ENCODE measurements at regions not wholly inside any gene's neighbourhood (a gene's known extent, or its start where the extent isn't known, plus 50 kb on each side); places are given as distances from the start of the nearest gene placed in this dataset.

DNA sequence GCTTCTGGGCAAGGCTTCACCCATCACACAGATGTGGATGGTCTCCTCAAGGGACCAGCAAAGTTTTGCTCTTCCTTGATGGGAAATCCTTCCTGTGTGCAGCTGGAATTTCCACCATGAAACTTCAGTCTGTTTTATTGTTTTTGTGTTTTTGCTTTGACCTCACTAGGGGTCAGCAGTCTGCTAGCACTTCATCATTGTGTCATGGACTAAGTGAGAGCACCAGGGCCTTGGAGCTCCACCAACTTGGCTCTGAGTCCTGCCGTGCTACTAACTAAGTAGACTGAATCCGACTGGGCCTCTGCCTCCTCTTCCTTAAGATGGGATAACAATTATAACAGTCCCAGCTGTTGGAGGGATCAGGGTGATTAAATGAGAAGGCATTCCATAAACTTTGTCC is 305.8 kb upstream of the NCAM1 start:
- ATAC-seq (ENCODE audit: low read depth), result no peak
- H3K27ac Mint-ChIP-seq, result no peak overlapping the region
- TF ChIP-seq, protein P1, sequence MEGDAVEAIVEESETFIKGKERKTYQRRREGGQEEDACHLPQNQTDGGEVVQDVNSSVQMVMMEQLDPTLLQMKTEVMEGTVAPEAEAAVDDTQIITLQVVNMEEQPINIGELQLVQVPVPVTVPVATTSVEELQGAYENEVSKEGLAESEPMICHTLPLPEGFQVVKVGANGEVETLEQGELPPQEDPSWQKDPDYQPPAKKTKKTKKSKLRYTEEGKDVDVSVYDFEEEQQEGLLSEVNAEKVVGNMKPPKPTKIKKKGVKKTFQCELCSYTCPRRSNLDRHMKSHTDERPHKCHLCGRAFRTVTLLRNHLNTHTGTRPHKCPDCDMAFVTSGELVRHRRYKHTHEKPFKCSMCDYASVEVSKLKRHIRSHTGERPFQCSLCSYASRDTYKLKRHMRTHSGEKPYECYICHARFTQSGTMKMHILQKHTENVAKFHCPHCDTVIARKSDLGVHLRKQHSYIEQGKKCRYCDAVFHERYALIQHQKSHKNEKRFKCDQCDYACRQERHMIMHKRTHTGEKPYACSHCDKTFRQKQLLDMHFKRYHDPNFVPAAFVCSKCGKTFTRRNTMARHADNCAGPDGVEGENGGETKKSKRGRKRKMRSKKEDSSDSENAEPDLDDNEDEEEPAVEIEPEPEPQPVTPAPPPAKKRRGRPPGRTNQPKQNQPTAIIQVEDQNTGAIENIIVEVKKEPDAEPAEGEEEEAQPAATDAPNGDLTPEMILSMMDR (IDR thresholded peaks at IDR 0.05), result no peak
- H3K27me3 Mint-ChIP-seq, result no peaks in the 10 kb centered on the region
- ChIA-PET CTCF (no interaction called here), POLR2A (no interaction called here)
- no peak for DNase-seq
- H3K9me3 Mint-ChIP-seq, result no peaks in the 10 kb centered on the region
- no peak overlapping the region for H3K4me3 Mint-ChIP-seq
- H3K36me3 Mint-ChIP-seq (ENCODE audit: low read depth), result no peaks in the 10 kb centered on the region
- intact Hi-C loops (cut with micrococcal nuclease), result no loop called here
- H3K4me1 Mint-ChIP-seq, result no peaks in the 10 kb centered on the region

DNA sequence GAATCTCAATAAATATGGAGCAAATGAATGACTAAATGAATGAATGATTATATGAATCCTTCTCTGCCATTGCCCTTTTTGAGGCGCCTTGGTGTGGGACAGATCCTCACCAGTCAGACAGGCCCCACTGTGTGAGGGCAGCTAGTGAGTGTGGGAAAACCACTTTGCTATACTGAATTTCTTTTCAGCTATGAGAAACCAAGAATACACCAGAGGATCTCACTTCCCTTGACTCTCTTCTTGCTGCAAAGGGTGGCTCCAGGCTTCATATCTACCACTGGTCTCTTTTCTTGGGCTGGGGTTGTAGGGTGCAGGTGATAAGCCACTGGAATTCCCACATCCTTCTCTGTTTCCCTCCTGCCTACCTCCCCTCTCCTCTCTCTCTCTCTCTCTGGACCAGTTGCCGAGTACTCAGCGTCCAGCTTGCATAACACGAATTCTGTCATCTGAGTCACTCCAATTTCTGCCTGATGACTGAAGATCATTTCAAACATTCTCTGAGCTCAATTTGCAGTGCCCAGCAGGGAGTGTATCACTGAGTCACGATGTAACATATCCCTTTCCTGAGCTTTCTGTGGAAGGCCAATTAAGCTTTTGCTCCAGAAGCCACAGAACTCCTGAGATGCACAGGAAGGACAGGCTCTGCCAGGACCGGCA is 304.3 kb upstream of the NCAM1 start:
- Mint-ChIP-seq H3K36me3 (ENCODE audit: low read depth) (no peaks in the 10 kb centered on the region), H3K4me3 (no peak overlapping the region), H3K4me1 (no peaks in the 10 kb centered on the region), H3K27me3 (no peaks in the 10 kb centered on the region), H3K27ac (no peak overlapping the region), H3K9me3 (no peaks in the 10 kb centered on the region)
- ChIA-PET CTCF (no interaction called here), POLR2A (no interaction called here)
- DNase-seq (no peak), ATAC-seq (ENCODE audit: low read depth) (no peak)
- intact Hi-C loops (cut with micrococcal nuclease), result no loop called here
- TF ChIP-seq, protein P1 (IDR thresholded peaks at IDR 0.05), result no peak

DNA sequence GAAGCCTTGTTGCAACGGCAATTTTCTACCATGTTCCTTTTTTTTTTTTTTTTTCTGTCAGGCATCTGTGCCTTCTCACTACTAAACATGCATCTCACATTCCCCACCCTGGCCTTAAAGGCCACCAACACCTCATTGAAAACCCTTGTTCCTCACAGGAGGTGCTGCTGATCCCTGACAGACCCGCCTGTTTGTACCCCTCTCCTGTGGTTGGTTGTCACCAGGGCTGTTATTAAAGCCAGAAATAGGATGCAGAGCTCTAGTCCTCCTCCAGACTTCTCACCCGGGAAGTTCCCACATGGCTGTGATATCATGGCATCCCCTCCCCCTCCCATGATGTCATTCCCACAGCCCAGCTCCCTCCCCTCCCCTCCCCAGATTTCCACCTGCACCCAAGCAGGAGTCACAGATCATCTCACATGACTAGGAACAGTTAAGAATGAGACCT is 302.8 kb upstream of the NCAM1 start:
- ChIA-PET POLR2A (no interaction called here), CTCF (no interaction called here)
- TF ChIP-seq, protein P1 (IDR thresholded peaks at IDR 0.05), result no peak
- no peak overlapping the region for H3K27ac Mint-ChIP-seq
- no peak for DNase-seq
- no peak for ATAC-seq (ENCODE audit: low read depth)
- no peaks in the 10 kb centered on the region for H3K9me3 Mint-ChIP-seq
- no peaks in the 10 kb centered on the region for H3K36me3 Mint-ChIP-seq (ENCODE audit: low read depth)
- no peak overlapping the region for H3K4me3 Mint-ChIP-seq
- H3K27me3 Mint-ChIP-seq, result peaks cover 2% of the 10 kb centered on the region
- H3K4me1 Mint-ChIP-seq, result no peaks in the 10 kb centered on the region
- intact Hi-C loops (cut with micrococcal nuclease), result no loop called here

DNA sequence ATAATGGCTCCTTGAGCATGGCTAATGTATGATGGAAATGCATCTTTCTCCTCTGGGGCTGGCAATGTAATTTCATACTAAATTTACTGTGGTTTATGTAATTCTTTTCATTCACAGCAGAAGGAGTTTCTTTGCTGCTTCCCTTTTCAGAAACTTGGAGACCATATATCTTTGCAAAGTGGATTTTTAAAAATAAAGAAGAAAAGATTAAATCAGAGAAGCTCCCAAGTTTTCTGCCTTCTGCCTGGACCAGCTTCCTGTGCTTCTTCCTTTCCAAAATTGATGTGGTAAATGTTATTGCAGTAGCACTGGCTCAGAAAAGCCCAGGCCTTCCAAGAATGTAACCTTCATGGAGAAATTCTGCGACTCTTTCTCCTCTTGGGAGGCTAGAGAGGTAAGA is 300.1 kb upstream of the NCAM1 start:
- CTCF ChIA-PET, result no interaction called here
- POLR2A ChIA-PET, result no interaction called here
- no peak for ATAC-seq (ENCODE audit: low read depth)

DNA sequence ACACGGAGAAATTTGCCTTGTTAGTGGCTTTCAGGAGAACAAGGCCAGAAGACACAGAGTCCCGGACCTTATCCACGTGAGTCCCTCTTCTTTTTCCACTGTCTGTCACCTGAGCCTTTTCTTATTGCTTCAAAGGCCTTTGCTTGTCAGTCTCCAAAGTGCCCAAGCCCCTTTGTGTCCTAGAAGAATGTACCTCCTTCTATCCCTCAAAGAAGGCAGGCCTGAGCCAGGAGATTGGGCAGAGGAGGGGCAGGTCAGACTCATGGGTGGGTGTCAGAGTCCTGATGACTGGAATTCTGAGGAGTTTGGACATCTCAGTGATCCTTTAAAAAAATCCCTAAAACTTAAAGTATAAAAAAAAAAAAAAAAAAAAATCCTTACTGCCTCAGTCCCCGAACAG is 299.6 kb upstream of the NCAM1 start:
- ATAC-seq (ENCODE audit: low read depth) (no peak), DNase-seq (no peak)
- Mint-ChIP-seq H3K27ac (no peak overlapping the region), H3K4me1 (no peaks in the 10 kb centered on the region), H3K4me3 (no peak overlapping the region), H3K9me3 (no peaks in the 10 kb centered on the region), H3K36me3 (ENCODE audit: low read depth) (no peaks in the 10 kb centered on the region), H3K27me3 (peaks cover 2% of the 10 kb centered on the region)
- intact Hi-C loops (cut with micrococcal nuclease), result no loop called here
- ChIA-PET POLR2A (no interaction called here), CTCF (no interaction called here)
- TF ChIP-seq, protein P1 (IDR thresholded peaks at IDR 0.05), result no peak

More for the DNA sequence above, 300.1 kb upstream of the NCAM1 start:
- Mint-ChIP-seq H3K4me3 (no peak overlapping the region), H3K9me3 (no peaks in the 10 kb centered on the region), H3K4me1 (no peaks in the 10 kb centered on the region), H3K27ac (no peak overlapping the region), H3K36me3 (ENCODE audit: low read depth) (no peaks in the 10 kb centered on the region), H3K27me3 (peaks cover 2% of the 10 kb centered on the region)
- intact Hi-C loops (cut with micrococcal nuclease), result no loop called here
- TF ChIP-seq, protein P1 (IDR thresholded peaks at IDR 0.05), result no peak
- no peak for DNase-seq

Measured in activated B cell treated with CpG ODN at 0.5 μM for 24 hours (primary cell).